ENCODE measurements at regions not wholly inside any gene's neighbourhood (a gene's known extent, or its start where the extent isn't known, plus 50 kb on each side); places are given as distances from the start of the nearest gene placed in this dataset.

GRCh38 chr1:239184561-239185244 lies 201.7 kb upstream of the CHRM3 start:
- no peak for TF ChIP-seq CTCF (IDR thresholded peaks at IDR 0.05; ENCODE audit: control insufficient read depth, extremely low read depth, insufficient read depth)

GRCh38 chr1:239178961-239179360 lies 207.4 kb upstream of the CHRM3 start:
- no peak for TF ChIP-seq CTCF (IDR thresholded peaks at IDR 0.05; ENCODE audit: control insufficient read depth, extremely low read depth, insufficient read depth)
- DNase-seq (ENCODE audit: low read depth): no peak
- no peak overlapping the region for H3K4me3 ChIP-seq (ENCODE audit: low read depth, low read length)

More at GRCh38 chr1:239184561-239185244, 201.7 kb upstream of the CHRM3 start:
- DNase-seq (ENCODE audit: low read depth): no peak
- no peak overlapping the region for H3K4me3 ChIP-seq (ENCODE audit: low read depth, low read length)

- no peak overlapping the region for H3K4me3 ChIP-seq (ENCODE audit: low read depth, low read length)
- no peak for DNase-seq (ENCODE audit: low read depth)
- no peak for TF ChIP-seq CTCF (IDR thresholded peaks at IDR 0.05; ENCODE audit: control insufficient read depth, extremely low read depth, insufficient read depth)
Observed at GRCh38 chr1:239174880-239175279, 211.5 kb upstream of the CHRM3 start.

- DNase-seq (ENCODE audit: low read depth): no peak
- no peak for TF ChIP-seq CTCF (IDR thresholded peaks at IDR 0.05; ENCODE audit: control insufficient read depth, extremely low read depth, insufficient read depth)
Observed at GRCh38 chr1:239170828-239171227, 215.5 kb upstream of the CHRM3 start.

GRCh38 chr1:239169276-239169675 lies 217.1 kb upstream of the CHRM3 start:
- no peak overlapping the region for H3K4me3 ChIP-seq (ENCODE audit: low read depth, low read length)
- no peak for TF ChIP-seq CTCF (IDR thresholded peaks at IDR 0.05; ENCODE audit: control insufficient read depth, extremely low read depth, insufficient read depth)
- no peak for DNase-seq (ENCODE audit: low read depth)

More at GRCh38 chr1:239170828-239171227, 215.5 kb upstream of the CHRM3 start:
- no peak overlapping the region for H3K4me3 ChIP-seq (ENCODE audit: low read depth, low read length)

- DNase-seq (ENCODE audit: low read depth): no peak
- no peak overlapping the region for H3K4me3 ChIP-seq (ENCODE audit: low read depth, low read length)
- no peak for TF ChIP-seq CTCF (IDR thresholded peaks at IDR 0.05; ENCODE audit: control insufficient read depth, extremely low read depth, insufficient read depth)
Observed at GRCh38 chr1:239164451-239165180, 221.8 kb upstream of the CHRM3 start.
